ACC112 (cell line): ENCODE measurements at regions not wholly inside any gene's neighbourhood (a gene's known extent, or its start where the extent isn't known, plus 50 kb on each side); places are given as distances from the start of the nearest gene placed in this dataset.
"Not testable (repeated sequence)": the region's sequence is repeated elsewhere in the genome, so short reads cannot be mapped to it uniquely, and the experiment has no call there.

Source experiments
- H2AFZ ChIP-seq: fragments of 200-600 bp; sonication (generic); one replicate; pipeline ENCODE4 v1.6.0; 2017; ENCODE audit warnings: antibody characterized with exemption, low read length; ENCODE audit not compliant: unreplicated experiment
- H3K27ac ChIP-seq: fragments of 200-600 bp; sonication (generic); 2 replicates; pipeline ENCODE4 v1.5.1; 2014; ENCODE audit warnings: low read depth, mild to moderate bottlenecking, antibody characterized with exemption, low read length, moderate library complexity
- H3K27me3 ChIP-seq: fragments of 200-600 bp; sonication (generic); 2 replicates; pipeline ENCODE4 v1.6.1; 2014; ENCODE audit warnings: mild to moderate bottlenecking, antibody characterized with exemption, low read length, moderate library complexity, mixed read lengths; ENCODE audit not compliant: insufficient read depth
- H3K36me3 ChIP-seq: fragments of 200-600 bp; sonication (generic); 2 replicates; pipeline ENCODE4 v1.6.1; 2016; ENCODE audit warnings: mild to moderate bottlenecking, antibody characterized with exemption, low read length, moderate library complexity, mixed read lengths; ENCODE audit not compliant: insufficient read depth
- H3K4me1 ChIP-seq: fragments of 200-600 bp; sonication (generic); one replicate; pipeline ENCODE4 v1.6.1; 2016; ENCODE audit warnings: low read length, mixed read lengths; ENCODE audit not compliant: insufficient read depth, unreplicated experiment, control insufficient read depth
- H3K4me3 ChIP-seq: fragments of 200-600 bp; sonication (generic); 2 replicates; pipeline ENCODE4 v1.5.1; 2014; ENCODE audit warnings: mild to moderate bottlenecking, low read depth, low read length
- H3K79me2 ChIP-seq: fragments of 200-600 bp; sonication (generic); one replicate; pipeline ENCODE4 v1.6.0; 2016; ENCODE audit warnings: low read length; ENCODE audit not compliant: control insufficient read depth, unreplicated experiment, insufficient read depth

GRCh38 chr2:12478151-12479064, 238.3 kb upstream of the TRIB2 start:
- Histone ChIP-seq H2AFZ (no peak overlapping the region), H3K27me3 (no peaks in the 10 kb centered on the region), H3K79me2 (no peaks in the 10 kb centered on the region), H3K27ac (peak overlapping the region; percentile 18; the same call in 1 of the 2 replicates), H3K4me1 (peaks cover 15% of the 10 kb centered on the region), H3K36me3 (no peaks in the 10 kb centered on the region), H3K4me3 (no peak overlapping the region)

GRCh38 chr2:12479065-12479601, 237.6 kb upstream of the TRIB2 start:
- peak overlapping the region; percentile 18; the same call in 1 of the 2 replicates for H3K27ac ChIP-seq
- H3K27me3 ChIP-seq = no peaks in the 10 kb centered on the region
- H3K79me2 ChIP-seq = no peaks in the 10 kb centered on the region
- H3K4me1 ChIP-seq = peaks cover 15% of the 10 kb centered on the region
- H2AFZ ChIP-seq = no peak overlapping the region
- no peak overlapping the region for H3K4me3 ChIP-seq
- H3K36me3 ChIP-seq = no peaks in the 10 kb centered on the region

DNA sequence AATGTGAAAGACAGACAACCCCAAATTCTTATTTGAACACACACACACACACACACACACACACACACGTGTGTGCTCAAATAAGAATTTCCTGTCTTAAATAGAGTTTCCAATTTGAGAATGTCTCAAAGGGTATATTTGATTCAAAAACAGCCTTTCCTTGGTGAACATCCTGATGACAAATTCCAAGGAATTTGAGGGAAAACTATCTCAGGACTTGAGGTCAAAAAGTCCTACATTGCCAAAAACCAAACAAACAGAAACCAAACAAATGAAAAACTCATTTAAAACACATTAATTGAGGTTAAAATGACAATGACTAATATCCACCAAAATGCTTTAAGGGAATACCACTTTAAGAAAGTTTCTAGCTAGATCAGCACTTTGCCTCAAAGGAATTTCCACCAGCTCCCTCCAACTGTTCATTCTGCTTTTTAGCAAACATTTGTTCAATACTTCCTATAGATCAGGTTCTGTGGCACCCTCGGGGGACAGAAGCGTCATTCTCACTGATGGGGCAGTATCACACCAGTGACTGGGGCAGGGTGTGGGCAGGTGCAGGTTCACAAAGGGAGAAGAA, 232.1 kb upstream of the TRIB2 start:
- Histone ChIP-seq H3K27ac (no peak overlapping the region), H3K4me1 (peaks cover 8% of the 10 kb centered on the region), H3K79me2 (no peaks in the 10 kb centered on the region), H3K27me3 (no peaks in the 10 kb centered on the region), H3K36me3 (no peaks in the 10 kb centered on the region), H3K4me3 (no peak overlapping the region), H2AFZ (no peak overlapping the region)

- H3K27ac ChIP-seq = no peak overlapping the region
- H3K79me2 ChIP-seq = no peaks in the 10 kb centered on the region
- H3K4me3 ChIP-seq = no peak overlapping the region
- no peak overlapping the region for H2AFZ ChIP-seq
- no peaks in the 10 kb centered on the region for H3K36me3 ChIP-seq
- H3K4me1 ChIP-seq = peaks cover 5% of the 10 kb centered on the region
- H3K27me3 ChIP-seq = no peaks in the 10 kb centered on the region
These were observed 230.3 kb upstream of the TRIB2 start for GRCh38 chr2:12486205-12487118.

DNA sequence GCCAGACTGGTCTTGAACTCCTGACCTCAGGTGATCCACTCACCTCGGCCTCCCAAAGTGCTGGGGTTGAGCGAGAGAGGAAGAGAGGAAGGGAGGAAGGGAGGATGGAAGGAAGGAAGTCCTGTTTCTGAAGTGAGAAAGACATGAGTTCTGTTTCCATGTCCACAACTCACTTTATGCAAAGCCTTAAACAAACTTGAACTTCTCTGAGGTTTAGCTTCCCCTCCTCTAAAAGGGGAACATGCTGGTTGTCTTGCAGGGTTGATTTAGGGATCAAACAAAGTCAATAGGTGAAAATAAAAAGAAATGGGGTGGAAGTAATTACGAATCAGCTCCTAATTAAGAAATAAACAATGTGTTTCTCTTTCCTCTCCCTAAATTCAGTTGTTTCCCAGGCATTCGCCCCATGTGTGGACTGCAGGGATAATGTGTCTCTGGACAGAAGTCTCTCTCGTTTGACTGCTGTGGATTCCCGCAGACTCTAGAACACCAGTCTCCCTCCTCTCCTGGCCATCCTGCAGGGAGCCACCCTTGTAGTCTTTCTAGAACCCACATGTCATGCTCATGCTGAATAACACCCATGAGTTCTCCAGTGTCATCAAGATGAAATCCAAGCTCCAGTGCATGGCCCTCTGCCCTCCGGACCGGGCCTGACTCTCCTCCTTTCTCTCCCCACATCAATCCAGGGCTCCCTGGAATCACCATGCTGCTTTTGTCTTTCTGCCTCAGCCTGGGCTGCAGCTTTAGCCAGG, 229.3 kb upstream of the TRIB2 start:
- no peak overlapping the region for H2AFZ ChIP-seq
- no peak overlapping the region for H3K4me3 ChIP-seq
- H3K4me1 ChIP-seq = peaks cover 5% of the 10 kb centered on the region
- no peaks in the 10 kb centered on the region for H3K27me3 ChIP-seq
- no peak overlapping the region for H3K27ac ChIP-seq
- no peaks in the 10 kb centered on the region for H3K79me2 ChIP-seq
- no peaks in the 10 kb centered on the region for H3K36me3 ChIP-seq

- no peak overlapping the region for H3K4me3 ChIP-seq
- H3K36me3 ChIP-seq = no peaks in the 10 kb centered on the region
- no peaks in the 10 kb centered on the region for H3K79me2 ChIP-seq
- H3K27me3 ChIP-seq = no peaks in the 10 kb centered on the region
- H2AFZ ChIP-seq = no peak overlapping the region
- no peak overlapping the region for H3K27ac ChIP-seq
- H3K4me1 ChIP-seq = peaks cover 12% of the 10 kb centered on the region
These were observed 228.1 kb upstream of the TRIB2 start for GRCh38 chr2:12488352-12489318.

- H3K4me1 ChIP-seq = peaks cover 12% of the 10 kb centered on the region
- no peak overlapping the region for H3K27ac ChIP-seq
- no peak overlapping the region for H2AFZ ChIP-seq
- no peaks in the 10 kb centered on the region for H3K79me2 ChIP-seq
- no peak overlapping the region for H3K4me3 ChIP-seq
- no peaks in the 10 kb centered on the region for H3K36me3 ChIP-seq
- no peaks in the 10 kb centered on the region for H3K27me3 ChIP-seq
These were observed 226.1 kb upstream of the TRIB2 start for GRCh38 chr2:12490641-12491040.

GRCh38 chr2:12492360-12492759, 224.4 kb upstream of the TRIB2 start:
- H3K27me3 ChIP-seq, H2AFZ ChIP-seq, H3K79me2 ChIP-seq, H3K27ac ChIP-seq, H3K4me3 ChIP-seq, H3K4me1 ChIP-seq, H3K36me3 ChIP-seq: not testable (repeated sequence)

DNA sequence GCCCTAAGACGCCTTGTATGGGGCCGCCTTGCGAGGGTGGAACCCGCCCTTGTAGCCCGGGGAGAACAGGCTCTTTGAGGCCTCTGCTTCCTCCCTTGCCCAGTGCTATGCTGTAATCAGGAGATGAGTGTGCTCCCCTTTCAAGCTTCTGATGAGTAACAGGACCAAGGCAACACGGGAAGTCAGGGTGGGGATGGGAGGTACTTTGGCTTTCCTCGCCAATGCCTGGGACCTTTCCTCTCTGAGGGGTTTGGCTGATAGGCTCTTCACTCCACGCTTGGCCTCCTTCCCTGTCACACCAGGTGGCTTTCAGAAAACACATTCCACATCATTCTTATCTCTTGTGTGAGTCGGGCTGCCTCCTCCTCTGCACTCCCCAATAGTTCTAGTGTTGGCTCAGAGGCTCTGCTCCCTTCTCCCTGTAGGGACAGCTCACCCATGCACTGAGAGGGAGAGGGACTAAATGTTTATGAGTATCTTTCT, 223.7 kb upstream of the TRIB2 start:
- Histone ChIP-seq H3K4me3 (no peak overlapping the region), H3K36me3 (no peaks in the 10 kb centered on the region), H3K27me3 (no peaks in the 10 kb centered on the region), H3K79me2 (no peaks in the 10 kb centered on the region), H3K4me1 (peaks cover 7% of the 10 kb centered on the region), H2AFZ (no peak overlapping the region), H3K27ac (no peak overlapping the region)
